Hepatocyte (in vitro differentiated cells): ENCODE measurements at regions not wholly inside any gene's neighbourhood (a gene's known extent, or its start where the extent isn't known, plus 50 kb on each side); places are given as distances from the start of the nearest gene placed in this dataset.

Source experiments
- DNase-seq: peaks from one replicate; pipeline ENCODE4 v3.0.0-alpha.2; 2016; ENCODE audit warnings: low spot score
- H2AFZ ChIP-seq: fragments of 200-600 bp; sonication (generic); 2 replicates; pipeline ENCODE4 v1.6.0; 2016; ENCODE audit warnings: antibody characterized with exemption, mild to moderate bottlenecking
- H3K27ac ChIP-seq: fragments of 200-600 bp; sonication (generic); 2 replicates; pipeline ENCODE4 v1.5.1; 2016; ENCODE audit warnings: mild to moderate bottlenecking
- H3K27me3 ChIP-seq: fragments of 200-600 bp; sonication (generic); 2 replicates; pipeline ENCODE4 v1.6.1; 2016
- H3K36me3 ChIP-seq: fragments of 200-600 bp; sonication (generic); replicated peaks from 2 replicates; pipeline ENCODE4 v1.5.1; 2016; ENCODE audit warnings: low read depth; ENCODE audit not compliant: insufficient read depth
- H3K4me1 ChIP-seq: fragments of 200-600 bp; sonication (generic); 2 replicates; pipeline ENCODE4 v1.5.1; 2016; ENCODE audit warnings: mild to moderate bottlenecking, moderate library complexity; ENCODE audit not compliant: insufficient read depth
- H3K4me2 ChIP-seq: fragments of 200-600 bp; sonication (generic); 2 replicates; pipeline ENCODE4 v1.6.0; 2016
- H3K4me3 ChIP-seq: fragments of 200-600 bp; sonication (generic); 2 replicates; pipeline ENCODE4 v1.5.1; 2016; ENCODE audit warnings: mild to moderate bottlenecking
- H3K79me2 ChIP-seq: fragments of 200-600 bp; sonication (generic); 2 replicates; pipeline ENCODE4 v1.6.0; 2017; ENCODE audit warnings: mild to moderate bottlenecking
- H3K9me2 ChIP-seq: fragments of 200-600 bp; sonication (generic); replicated peaks from 2 replicates; pipeline ENCODE4 v1.6.0; 2017; ENCODE audit warnings: mild to moderate bottlenecking; ENCODE audit not compliant: insufficient read depth
- H3K9me3 ChIP-seq: fragments of 200-600 bp; sonication (generic); 2 replicates; pipeline ENCODE4 v1.5.1; 2016; ENCODE audit warnings: low read depth, mild to moderate bottlenecking
- H4K20me1 ChIP-seq: fragments of 200-600 bp; sonication (generic); 2 replicates; pipeline ENCODE4 v1.6.0; 2016; ENCODE audit warnings: mild to moderate bottlenecking; ENCODE audit not compliant: insufficient read depth, poor library complexity, severe bottlenecking
- CTCF ChIP-seq: fragments of 200-600 bp; sonication (generic); IDR thresholded peaks from 2 replicates; pipeline ENCODE4 v1.5.1; 2016; ENCODE audit warnings: antibody characterized with exemption, mild to moderate bottlenecking; ENCODE audit not compliant: poor library complexity
- EZH2 ChIP-seq: fragments of 200-600 bp; sonication (generic); IDR thresholded peaks from 2 replicates; pipeline ENCODE4 v1.6.1; 2016; ENCODE audit warnings: antibody characterized with exemption, mild to moderate bottlenecking, borderline replicate concordance
- EZH2phosphoT487 ChIP-seq: fragments of 200-600 bp; sonication (generic); IDR thresholded peaks from one replicate; pipeline ENCODE4 v1.6.1; 2018; ENCODE audit warnings: antibody characterized with exemption, mild to moderate bottlenecking, low read depth, moderate library complexity; ENCODE audit not compliant: unreplicated experiment, severe bottlenecking
- WGBS: methylation state at CpG from one replicate; pipeline ENCODE4 v1.1.6; 2016; ENCODE audit warnings: low lambda C conversion rate; ENCODE audit errors: missing lambda C conversion rate; 5-methylcytosine and 5-hydroxymethylcytosine counted together

- 87% methylated on average over 17 of the region's 17 CpGs for WGBS
These were observed 63.4 kb upstream of the ZNF354B start for GRCh38 chr5:178796165-178796945.

GRCh38 chr5:178794433-178794832, 64.0 kb upstream of the ZNF354A start:
- no peaks in the 10 kb centered on the region for H4K20me1 ChIP-seq
- no peaks in the 10 kb centered on the region for H3K79me2 ChIP-seq
- no peaks in the 10 kb centered on the region for H3K4me1 ChIP-seq
- H2AFZ ChIP-seq: no peak overlapping the region
- no peaks in the 10 kb centered on the region for H3K36me3 ChIP-seq
- H3K4me3 ChIP-seq: no peak overlapping the region
- 97% methylated on average over 16 of the region's 16 CpGs for WGBS
- no peaks in the 10 kb centered on the region for H3K27me3 ChIP-seq
- H3K9me2 ChIP-seq: no peaks in the 10 kb centered on the region
- TF ChIP-seq EZH2 (no peak), EZH2phosphoT487 (no peak), CTCF (no peak)
- no peak overlapping the region for H3K4me2 ChIP-seq
- H3K27ac ChIP-seq: no peak overlapping the region
- no peak for DNase-seq
- no peaks in the 10 kb centered on the region for H3K9me3 ChIP-seq

More at GRCh38 chr5:178796165-178796945, 63.4 kb upstream of the ZNF354B start:
- no peaks in the 10 kb centered on the region for H3K79me2 ChIP-seq
- no peak overlapping the region for H3K4me3 ChIP-seq
- H3K36me3 ChIP-seq: no peaks in the 10 kb centered on the region
- no peak overlapping the region for H2AFZ ChIP-seq
- no peaks in the 10 kb centered on the region for H3K9me2 ChIP-seq
- no peaks in the 10 kb centered on the region for H4K20me1 ChIP-seq
- H3K27ac ChIP-seq: no peak overlapping the region
- no peak for DNase-seq
- TF ChIP-seq EZH2phosphoT487 (no peak), EZH2 (no peak), CTCF (no peak)
- H3K4me2 ChIP-seq: no peak overlapping the region
- H3K9me3 ChIP-seq: no peaks in the 10 kb centered on the region
- H3K4me1 ChIP-seq: no peaks in the 10 kb centered on the region
- no peaks in the 10 kb centered on the region for H3K27me3 ChIP-seq

- Histone ChIP-seq H4K20me1 (no peaks in the 10 kb centered on the region), H3K9me2 (no peaks in the 10 kb centered on the region), H3K36me3 (no peaks in the 10 kb centered on the region), H2AFZ (no peak overlapping the region), H3K27me3 (no peaks in the 10 kb centered on the region), H3K27ac (no peak overlapping the region), H3K4me3 (no peak overlapping the region), H3K9me3 (no peaks in the 10 kb centered on the region), H3K79me2 (no peaks in the 10 kb centered on the region), H3K4me2 (no peak overlapping the region), H3K4me1 (no peaks in the 10 kb centered on the region)
- WGBS: 97% methylated on average over 17 of the region's 17 CpGs
- no peak for DNase-seq
- TF ChIP-seq CTCF (no peak), EZH2 (no peak), EZH2phosphoT487 (no peak)
These were observed 63.2 kb upstream of the ZNF354A start for GRCh38 chr5:178793696-178794095.
